A673 (cell line): ENCODE measurements at regions not wholly inside any gene's neighbourhood (a gene's known extent, or its start where the extent isn't known, plus 50 kb on each side); places are given as distances from the start of the nearest gene placed in this dataset.
"Not testable (repeated sequence)": the region's sequence is repeated elsewhere in the genome, so short reads cannot be mapped to it uniquely, and the experiment has no call there.

Source experiments
- BruUV-seq: library from RNA; stranded (reverse); fragments of 400-500 nt; replicated peaks from 2 replicates; lab custom pipeline; 2021; lab: Mats Ljungman, UMichigan
- CTCF ChIA-PET: fragments of 300-600 bp; sonication (Branson Sonifier 250); formaldehyde crosslinking; loops from one replicate; lab custom pipeline; 2022; ENCODE audit warnings: antibody characterized with exemption; lab: Charles Lee
- POLR2A ChIA-PET: fragments of 300-600 bp; sonication (Branson Sonifier 250); formaldehyde crosslinking; loops from one replicate; lab custom pipeline; 2022; ENCODE audit warnings: antibody characterized with exemption; ENCODE audit not compliant: low non-redundant PET; lab: Charles Lee
- DNase-seq: peaks from one replicate; pipeline ENCODE4 v3.0.0-alpha.2; 2015; ENCODE audit warnings: low spot score
- H3K27ac ChIP-seq: fragments of 200-600 bp; sonication (generic); 2 replicates; pipeline ENCODE4 v1.5.1; 2016; ENCODE audit warnings: mixed run types, low read depth, mild to moderate bottlenecking, mixed read lengths, antibody characterized with exemption, low read length; ENCODE audit not compliant: poor library complexity, severe bottlenecking
- H3K27me3 ChIP-seq: fragments of 200-600 bp; sonication (generic); replicated peaks from 2 replicates; pipeline ENCODE4 v1.6.1; 2017; ENCODE audit warnings: mixed run types, low read depth, mild to moderate bottlenecking, mixed read lengths, antibody characterized with exemption, low read length; ENCODE audit not compliant: insufficient read depth, poor library complexity
- H3K36me3 ChIP-seq: fragments of 200-600 bp; sonication (generic); 2 replicates; pipeline ENCODE4 v1.6.1; 2016; ENCODE audit warnings: mixed run types, mild to moderate bottlenecking, mixed read lengths, antibody characterized with exemption, low read length; ENCODE audit not compliant: insufficient read depth, poor library complexity, severe bottlenecking
- H3K4me1 ChIP-seq: fragments of 200-600 bp; sonication (generic); 2 replicates; pipeline ENCODE4 v1.6.1; 2017; ENCODE audit warnings: mixed run types, mild to moderate bottlenecking, mixed read lengths, antibody characterized with exemption, low read length; ENCODE audit not compliant: insufficient read depth, poor library complexity, severe bottlenecking
- H3K4me3 ChIP-seq: fragments of 200-600 bp; sonication (generic); 2 replicates; pipeline ENCODE4 v1.5.1; 2016; ENCODE audit warnings: low read depth, mixed run types, mild to moderate bottlenecking, mixed read lengths, low read length; ENCODE audit not compliant: poor library complexity, severe bottlenecking
- H3K9me3 ChIP-seq: fragments of 200-600 bp; sonication (generic); 2 replicates; pipeline ENCODE4 v1.6.1; 2016; ENCODE audit warnings: mixed run types, low read depth, mild to moderate bottlenecking, mixed read lengths, antibody characterized with exemption, low read length; ENCODE audit not compliant: poor library complexity, severe bottlenecking
- CTCF ChIP-seq: fragments of 300-800, 200-600 bp; sonication (generic); conservative IDR thresholded peaks from 2 replicates; pipeline ENCODE4 v1.5.1; 2017; ENCODE audit warnings: low read depth, mild to moderate bottlenecking, antibody characterized with exemption, low read length, moderate library complexity, mixed read lengths
- EZH2 ChIP-seq: fragments of 200-600 bp; sonication (generic); IDR thresholded peaks from 2 replicates; pipeline ENCODE4 v1.6.1; 2017; ENCODE audit warnings: borderline replicate concordance, low read depth, mild to moderate bottlenecking, mixed read lengths, antibody characterized with exemption, low read length; ENCODE audit not compliant: poor library complexity, severe bottlenecking
- intact Hi-C: fragments of 100-400 bp; cut with micrococcal nuclease; formaldehyde crosslinking; loops from one replicate; pipeline ENCODE4 v1.10.0; 2022; ENCODE audit not compliant: unreplicated experiment

GRCh38 chr1:194755241-194755994 is 1569.0 kb upstream of the B3GALT2 start:
- TF ChIP-seq EZH2 (no peak), CTCF (no peak)
- BruUV-seq = no TSS peak
- H3K9me3 ChIP-seq = peaks cover 12% of the 10 kb centered on the region
- H3K27me3 ChIP-seq = no peaks in the 10 kb centered on the region
- intact Hi-C loops = no loop called here
- peak overlapping the region; percentile 22 for H3K27ac ChIP-seq
- DNase-seq = peak; percentile 28
- H3K36me3 ChIP-seq = no peaks in the 10 kb centered on the region
- CTCF ChIA-PET = no interaction called here
- no peak overlapping the region for H3K4me3 ChIP-seq
- POLR2A ChIA-PET = no interaction called here
- peaks cover 8% of the 10 kb centered on the region for H3K4me1 ChIP-seq

- BruUV-seq, H3K27me3 ChIP-seq, H3K4me3 ChIP-seq, H3K27ac ChIP-seq, POLR2A ChIA-PET, H3K36me3 ChIP-seq, CTCF ChIA-PET, DNase-seq, H3K9me3 ChIP-seq, H3K4me1 ChIP-seq, intact Hi-C loops: not testable (repeated sequence)
Observed at GRCh38 chr1:194738843-194739242, 1552.4 kb upstream of the B3GALT2 start.

GRCh38 chr1:194734970-194735369 is 1548.6 kb upstream of the B3GALT2 start:
- ChIA-PET POLR2A (no interaction called here), CTCF (no interaction called here)
- Histone ChIP-seq H3K36me3 (no peaks in the 10 kb centered on the region), H3K9me3 (no peaks in the 10 kb centered on the region), H3K27ac (no peak overlapping the region), H3K27me3 (no peaks in the 10 kb centered on the region), H3K4me3 (no peak overlapping the region), H3K4me1 (no peaks in the 10 kb centered on the region)
- intact Hi-C loops = no loop called here
- no peak for DNase-seq
- BruUV-seq = no TSS peak
- no peak for TF ChIP-seq EZH2
- TF ChIP-seq CTCF = no peak

- no TSS peak for BruUV-seq
- Histone ChIP-seq H3K27ac (no peak overlapping the region), H3K4me3 (no peak overlapping the region), H3K27me3 (no peaks in the 10 kb centered on the region), H3K4me1 (no peaks in the 10 kb centered on the region), H3K9me3 (no peaks in the 10 kb centered on the region), H3K36me3 (no peaks in the 10 kb centered on the region)
- no peak for TF ChIP-seq CTCF
- no peak for TF ChIP-seq EZH2
- no peak for DNase-seq
- POLR2A ChIA-PET = no interaction called here
- CTCF ChIA-PET = no interaction called here
- intact Hi-C loops = no loop called here
Observed at GRCh38 chr1:194731025-194731424, 1544.6 kb upstream of the B3GALT2 start.
